GM12892 (cell line): ENCODE measurements at regions not wholly inside any gene's neighbourhood (a gene's known extent, or its start where the extent isn't known, plus 50 kb on each side); places are given as distances from the start of the nearest gene placed in this dataset.

ENCODE experiments used
- POLR2A ChIP-seq: IDR thresholded peaks from 2 replicates; pipeline ENCODE4 v1.6.1; 2011; ENCODE audit warnings: low read depth, low read length, control low read depth
- POLR2AphosphoS5 ChIP-seq: IDR thresholded peaks from 2 replicates; pipeline ENCODE4 v1.6.1; 2011; ENCODE audit warnings: low read depth, low read length, control low read depth
- TAF1 ChIP-seq: IDR thresholded peaks from 2 replicates; pipeline ENCODE4 v1.6.1; 2011; ENCODE audit warnings: low read depth, mild to moderate bottlenecking, control low read depth, low read length, borderline replicate concordance

DNA sequence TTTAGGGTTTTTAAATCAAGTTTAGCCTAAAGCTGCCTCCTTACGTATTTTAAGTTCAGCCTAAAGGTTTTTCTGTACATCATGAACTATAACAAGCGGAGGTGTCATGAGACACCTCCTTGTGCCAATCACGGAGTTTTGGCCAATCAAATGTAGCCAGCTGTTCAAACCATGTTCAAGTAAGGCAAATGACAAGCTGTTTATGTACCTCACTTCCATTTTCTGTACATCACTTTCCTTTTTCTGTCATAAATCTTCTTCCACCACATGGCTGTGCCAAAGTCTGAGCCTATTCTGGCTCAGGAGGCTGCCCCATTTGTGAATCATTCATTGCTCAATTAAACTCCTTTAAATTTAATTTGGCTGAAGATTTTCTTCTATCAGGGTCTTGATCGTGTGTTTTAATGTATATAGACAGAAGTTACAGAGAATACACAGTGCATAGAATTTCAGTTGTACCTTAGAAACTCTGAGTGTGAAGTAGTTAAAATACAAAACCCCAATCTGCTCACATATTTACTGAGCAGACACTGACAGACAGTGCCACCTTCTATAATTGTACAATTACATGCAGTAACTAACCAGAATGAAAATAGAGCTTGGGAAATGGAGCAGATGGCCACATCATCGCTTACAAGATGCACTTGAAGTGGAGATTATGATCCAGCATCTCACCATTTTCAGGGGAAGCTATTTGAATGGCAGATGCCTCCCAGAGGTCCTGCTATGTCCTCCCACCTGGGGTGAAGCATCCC, 76.9 kb upstream of the LANCL2 start:
- no peak for TF ChIP-seq POLR2AphosphoS5
- no peak for TF ChIP-seq POLR2A
- TF ChIP-seq TAF1 = no peak
